HG03095 (cell line): ENCODE measurements at regions not wholly inside any gene's neighbourhood (a gene's known extent, or its start where the extent isn't known, plus 50 kb on each side); places are given as distances from the start of the nearest gene placed in this dataset.

Experiments
- ATAC-seq: cut with Tn5 transposase; IDR thresholded peaks from one replicate; pipeline ENCODE4 v1.9.1; 2021; ENCODE audit warnings: moderate library complexity; ENCODE audit not compliant: unreplicated experiment

GRCh38 chr21:28436286-28436932, 556.3 kb downstream of the LTN1 start:
- ATAC-seq: no peak

- no peak for ATAC-seq
Measured at GRCh38 chr21:28431527-28432200, 561.0 kb downstream of the LTN1 start.

- ATAC-seq: no peak
Measured at GRCh38 chr21:28431022-28431421, 561.7 kb downstream of the LTN1 start.

- ATAC-seq: no peak
Measured at GRCh38 chr21:28429161-28429560, 563.5 kb downstream of the LTN1 start.

GRCh38 chr21:28427394-28428022, 565.2 kb downstream of the LTN1 start:
- no peak for ATAC-seq

- no peak for ATAC-seq
Measured at GRCh38 chr21:28426545-28426944, 566.1 kb downstream of the LTN1 start.

- ATAC-seq: no peak
Measured at GRCh38 chr21:28423521-28424190, 569.0 kb downstream of the LTN1 start.

GRCh38 chr21:28421716-28422524, 570.8 kb downstream of the LTN1 start:
- ATAC-seq: no peak

GRCh38 chr21:28419811-28420210, 572.9 kb downstream of the LTN1 start:
- ATAC-seq: no peak

- no peak for ATAC-seq
Measured at GRCh38 chr21:28418726-28419514, 573.8 kb downstream of the LTN1 start.

GRCh38 chr21:28410256-28410655, 582.4 kb downstream of the LTN1 start:
- ATAC-seq: no peak

- no peak for ATAC-seq
Measured at GRCh38 chr21:28402616-28402989, 590.1 kb downstream of the LTN1 start.

GRCh38 chr21:28397040-28397439, 595.6 kb downstream of the LTN1 start:
- ATAC-seq: no peak

- no peak for ATAC-seq
Measured at GRCh38 chr21:28396421-28396820, 596.3 kb downstream of the LTN1 start.

GRCh38 chr21:28393279-28393678, 599.4 kb downstream of the LTN1 start:
- no peak for ATAC-seq

GRCh38 chr21:28391938-28392849, 600.5 kb downstream of the LTN1 start:
- no peak for ATAC-seq

GRCh38 chr21:28387220-28387619, 605.5 kb downstream of the LTN1 start:
- ATAC-seq: no peak

GRCh38 chr21:28385845-28386244, 606.8 kb downstream of the LTN1 start:
- ATAC-seq: no peak
